ENCODE measurements at regions not wholly inside any gene's neighbourhood (a gene's known extent, or its start where the extent isn't known, plus 50 kb on each side); places are given as distances from the start of the nearest gene placed in this dataset.

DNA sequence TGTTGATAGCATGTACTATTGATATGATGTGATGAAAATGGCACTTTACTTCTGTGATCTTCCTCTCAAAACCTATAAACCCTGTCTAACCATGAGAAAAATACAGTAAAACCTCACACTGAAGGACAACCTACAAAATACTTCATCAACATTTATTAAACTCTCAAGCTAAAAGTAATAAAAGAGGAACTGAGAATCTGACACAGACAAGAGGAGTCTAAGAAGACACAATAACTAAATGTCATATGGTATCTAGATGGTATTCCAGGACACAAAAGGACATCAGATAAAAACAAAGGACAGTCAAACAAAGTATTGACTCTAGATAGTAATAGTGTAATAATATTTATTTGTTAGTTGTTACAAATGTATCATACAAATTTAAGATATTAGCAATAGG lies 655.3 kb downstream of the SH3BGRL start:
- Mint-ChIP-seq H3K9me3 (peaks cover 0 to 12% (median 2%) of the 10 kb centered on the region in 8 donors), H3K27me3 (no peaks in the 10 kb centered on the region), H3K4me3 (no peak overlapping the region), H3K4me1 (no peaks in the 10 kb centered on the region), H3K36me3 (no peaks in the 10 kb centered on the region), H3K27ac (no peak overlapping the region)
- no peaks in the 10 kb centered on the region for H3K9me3 ChIP-seq (ENCODE audit: control insufficient read depth in 1 of 2, low read length in 2 of 2)
- H3K4me1 ChIP-seq (ENCODE audit: insufficient read depth, low read length) = no peaks in the 10 kb centered on the region
- no peak overlapping the region for H3K4me3 ChIP-seq (ENCODE audit: low read length in 2 of 2)
- CTCF ChIA-PET (ENCODE audit: partially characterized antibody) = no interaction called here
- POLR2A ChIA-PET (ENCODE audit: partially characterized antibody) = no interaction called here
- intact Hi-C loops (cut with micrococcal nuclease) = no loop called here
- H3K36me3 ChIP-seq (ENCODE audit: insufficient read depth, low read length) = no peaks in the 10 kb centered on the region
- DNase-seq = no peak
- H3K27ac ChIP-seq (ENCODE audit: low read depth, low read length) = no peak overlapping the region
- H3K27me3 ChIP-seq (ENCODE audit: insufficient read depth, low read length) = no peaks in the 10 kb centered on the region

DNA sequence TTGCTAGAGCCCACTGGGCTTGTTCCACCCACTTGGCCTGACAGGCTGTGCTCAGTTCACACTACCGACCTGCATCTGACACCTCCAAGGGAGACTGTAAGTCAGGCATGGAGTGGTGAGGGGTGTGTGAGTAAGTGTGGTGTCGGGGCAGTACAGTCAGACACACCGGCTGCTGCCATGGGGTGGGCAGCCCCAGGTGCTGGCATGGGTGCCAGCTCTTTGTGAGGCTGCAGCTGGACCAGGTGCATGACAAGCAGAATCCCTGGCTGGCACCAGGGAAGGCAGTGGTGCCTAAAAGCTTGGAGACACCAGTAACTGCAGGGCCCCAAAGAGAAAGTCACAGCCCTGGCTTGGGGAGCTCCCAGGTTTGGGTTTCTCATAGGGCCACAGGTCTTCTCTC lies 665.0 kb downstream of the SH3BGRL start:
- Mint-ChIP-seq H3K36me3 (no peaks in the 10 kb centered on the region), H3K27me3 (no peaks in the 10 kb centered on the region), H3K27ac (no peak overlapping the region), H3K4me1 (no peaks in the 10 kb centered on the region), H3K9me3 (peaks cover 0 to 19% (median 11%) of the 10 kb centered on the region in 8 donors), H3K4me3 (no peak overlapping the region)
- Histone ChIP-seq H3K27ac (ENCODE audit: low read depth, low read length) (no peak overlapping the region), H3K27me3 (ENCODE audit: insufficient read depth, low read length) (no peaks in the 10 kb centered on the region), H3K4me3 (ENCODE audit: low read length in 2 of 2) (no peak overlapping the region), H3K36me3 (ENCODE audit: insufficient read depth, low read length) (no peaks in the 10 kb centered on the region), H3K9me3 (ENCODE audit: control insufficient read depth in 1 of 2, low read length in 2 of 2) (no peaks in the 10 kb centered on the region), H3K4me1 (ENCODE audit: insufficient read depth, low read length) (no peaks in the 10 kb centered on the region)
- no peak for DNase-seq
- intact Hi-C loops (cut with micrococcal nuclease) = no loop called here
- ChIA-PET POLR2A (ENCODE audit: partially characterized antibody) (no interaction called here), CTCF (ENCODE audit: partially characterized antibody) (no interaction called here)

DNA sequence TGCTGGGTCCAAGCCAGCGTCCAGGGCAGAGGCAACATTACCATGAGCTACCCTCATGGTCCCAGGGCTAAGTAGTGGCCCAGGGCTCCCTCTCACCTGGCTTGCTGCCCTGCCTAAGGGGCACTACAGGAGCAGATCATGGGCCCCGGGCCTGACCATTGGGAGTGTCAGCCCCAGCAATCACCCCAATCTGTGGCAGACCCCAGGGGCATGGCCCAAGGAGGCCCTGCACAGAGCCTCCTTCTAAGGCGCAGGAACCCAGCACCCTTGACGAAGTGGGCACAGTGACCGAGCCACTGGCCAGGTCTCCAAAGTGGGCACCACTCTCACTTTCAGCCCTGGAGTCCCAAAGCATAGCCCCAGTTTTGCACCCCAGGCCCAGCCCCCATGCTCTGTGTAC lies 667.1 kb downstream of the SH3BGRL start:
- no peaks in the 10 kb centered on the region for H3K36me3 ChIP-seq (ENCODE audit: insufficient read depth, low read length)
- no peaks in the 10 kb centered on the region for H3K4me1 ChIP-seq (ENCODE audit: insufficient read depth, low read length)
- intact Hi-C loops (cut with micrococcal nuclease) = no loop called here
- POLR2A ChIA-PET (ENCODE audit: partially characterized antibody) = no interaction called here
- H3K36me3 Mint-ChIP-seq = no peaks in the 10 kb centered on the region
- no peaks in the 10 kb centered on the region for H3K27me3 Mint-ChIP-seq
- CTCF ChIA-PET (ENCODE audit: partially characterized antibody) = no interaction called here
- no peak overlapping the region for H3K27ac Mint-ChIP-seq
- no peak for DNase-seq
- no peak overlapping the region for H3K27ac ChIP-seq (ENCODE audit: low read depth, low read length)
- no peaks in the 10 kb centered on the region for H3K9me3 ChIP-seq (ENCODE audit: control insufficient read depth in 1 of 2, low read length in 2 of 2)
- peaks cover 0 to 19% (median 11%) of the 10 kb centered on the region in 8 donors for H3K9me3 Mint-ChIP-seq
- no peaks in the 10 kb centered on the region for H3K27me3 ChIP-seq (ENCODE audit: insufficient read depth, low read length)
- H3K4me3 Mint-ChIP-seq = no peak overlapping the region
- no peak overlapping the region for H3K4me3 ChIP-seq (ENCODE audit: low read length in 2 of 2)
- no peaks in the 10 kb centered on the region for H3K4me1 Mint-ChIP-seq

DNA sequence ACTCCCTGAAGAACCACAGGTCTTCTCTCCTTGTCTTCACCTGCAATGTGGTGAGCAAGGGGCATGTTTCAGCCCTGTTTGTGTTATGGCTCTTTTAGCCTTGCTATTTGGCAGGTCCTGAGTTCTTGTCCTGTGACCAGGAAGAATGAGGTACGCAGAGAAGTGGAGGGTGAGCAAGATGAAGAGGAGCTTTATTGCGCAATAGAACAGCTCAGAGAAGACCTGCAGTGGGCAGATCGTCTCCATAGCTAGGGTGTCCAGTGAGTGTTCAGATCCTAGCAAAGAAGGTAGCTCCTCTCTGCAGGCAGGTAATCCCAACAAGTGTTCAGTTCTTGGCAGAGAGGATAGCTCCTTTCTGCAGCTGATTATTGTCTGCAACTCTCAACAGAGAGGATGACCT lies 672.9 kb downstream of the SH3BGRL start:
- H3K27me3 Mint-ChIP-seq = no peaks in the 10 kb centered on the region
- H3K4me1 Mint-ChIP-seq = no peaks in the 10 kb centered on the region
- ChIA-PET POLR2A (ENCODE audit: partially characterized antibody) (no interaction called here), CTCF (ENCODE audit: partially characterized antibody) (no interaction called here)
- Histone ChIP-seq H3K27me3 (ENCODE audit: insufficient read depth, low read length) (no peaks in the 10 kb centered on the region), H3K36me3 (ENCODE audit: insufficient read depth, low read length) (no peaks in the 10 kb centered on the region), H3K4me3 (ENCODE audit: low read length in 2 of 2) (no peak overlapping the region), H3K9me3 (ENCODE audit: control insufficient read depth in 1 of 2, low read length in 2 of 2) (no peaks in the 10 kb centered on the region), H3K4me1 (ENCODE audit: insufficient read depth, low read length) (no peaks in the 10 kb centered on the region), H3K27ac (ENCODE audit: low read depth, low read length) (no peak overlapping the region)
- H3K4me3 Mint-ChIP-seq = no peak overlapping the region
- H3K9me3 Mint-ChIP-seq = peaks cover 0 to 12% (median 7%) of the 10 kb centered on the region in 8 donors
- intact Hi-C loops (cut with micrococcal nuclease) = no loop called here
- DNase-seq = no peak
- no peaks in the 10 kb centered on the region for H3K36me3 Mint-ChIP-seq
- H3K27ac Mint-ChIP-seq = no peak overlapping the region

DNA sequence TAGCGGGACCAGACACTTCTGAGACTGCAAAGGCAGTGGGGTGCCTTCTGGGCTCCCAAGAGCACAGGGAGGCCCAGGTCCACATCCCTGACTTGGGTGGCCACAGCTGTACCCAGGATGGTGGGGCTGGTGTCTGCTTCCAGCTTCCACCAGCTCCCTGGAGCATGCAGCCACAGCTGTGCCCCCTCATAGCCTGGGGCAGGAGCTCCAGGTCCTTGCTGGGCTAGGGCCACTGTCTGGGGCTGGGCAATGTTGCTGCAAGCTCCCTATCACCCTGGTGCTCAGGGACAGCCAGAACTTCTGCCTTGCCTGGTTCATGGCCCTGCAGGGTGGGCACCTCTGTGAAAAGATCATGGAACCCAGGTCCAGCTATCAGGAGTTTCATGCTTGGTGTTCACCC lies 673.9 kb downstream of the SH3BGRL start:
- no peak overlapping the region for H3K4me3 ChIP-seq (ENCODE audit: low read length in 2 of 2)
- H3K27ac ChIP-seq (ENCODE audit: low read depth, low read length) = no peak overlapping the region
- POLR2A ChIA-PET (ENCODE audit: partially characterized antibody) = no interaction called here
- no peaks in the 10 kb centered on the region for H3K36me3 ChIP-seq (ENCODE audit: insufficient read depth, low read length)
- DNase-seq = no peak
- no peaks in the 10 kb centered on the region for H3K9me3 ChIP-seq (ENCODE audit: control insufficient read depth in 1 of 2, low read length in 2 of 2)
- no peaks in the 10 kb centered on the region for H3K27me3 Mint-ChIP-seq
- CTCF ChIA-PET (ENCODE audit: partially characterized antibody) = no interaction called here
- peaks cover 0 to 11% (median 3%) of the 10 kb centered on the region in 8 donors for H3K9me3 Mint-ChIP-seq
- H3K36me3 Mint-ChIP-seq = no peaks in the 10 kb centered on the region
- H3K4me1 Mint-ChIP-seq = no peaks in the 10 kb centered on the region
- no peak overlapping the region for H3K27ac Mint-ChIP-seq
- intact Hi-C loops (cut with micrococcal nuclease) = no loop called here
- H3K27me3 ChIP-seq (ENCODE audit: insufficient read depth, low read length) = no peaks in the 10 kb centered on the region
- no peak overlapping the region for H3K4me3 Mint-ChIP-seq
- H3K4me1 ChIP-seq (ENCODE audit: insufficient read depth, low read length) = no peaks in the 10 kb centered on the region

DNA sequence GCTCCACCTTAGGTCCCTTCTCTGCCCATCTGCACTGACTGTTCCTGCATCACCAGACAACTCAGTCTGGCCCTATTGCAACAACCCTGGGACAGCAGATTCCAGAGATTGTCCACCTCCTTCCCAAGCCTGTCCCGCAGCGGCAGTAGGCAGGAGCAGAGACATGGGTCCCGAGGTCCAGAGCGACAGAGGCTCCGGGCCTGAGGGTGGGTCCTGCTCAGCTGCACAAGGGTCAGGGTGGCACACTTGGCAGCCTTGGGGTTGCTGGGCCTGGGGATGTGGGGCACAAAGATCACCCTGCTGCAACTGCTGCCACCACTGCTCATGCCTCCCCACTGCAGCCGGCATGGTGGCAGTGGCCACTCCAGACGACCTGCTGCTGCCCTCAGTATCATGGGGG lies 674.5 kb downstream of the SH3BGRL start:
- CTCF ChIA-PET (ENCODE audit: partially characterized antibody) = no interaction called here
- intact Hi-C loops (cut with micrococcal nuclease) = no loop called here
- H3K36me3 ChIP-seq (ENCODE audit: insufficient read depth, low read length) = no peaks in the 10 kb centered on the region
- DNase-seq = no peak
- H3K36me3 Mint-ChIP-seq = no peaks in the 10 kb centered on the region
- no peaks in the 10 kb centered on the region for H3K9me3 ChIP-seq (ENCODE audit: control insufficient read depth in 1 of 2, low read length in 2 of 2)
- H3K4me1 ChIP-seq (ENCODE audit: insufficient read depth, low read length) = no peaks in the 10 kb centered on the region
- no peaks in the 10 kb centered on the region for H3K27me3 Mint-ChIP-seq
- no peaks in the 10 kb centered on the region for H3K27me3 ChIP-seq (ENCODE audit: insufficient read depth, low read length)
- H3K27ac ChIP-seq (ENCODE audit: low read depth, low read length) = no peak overlapping the region
- no peak overlapping the region for H3K4me3 Mint-ChIP-seq
- no peak overlapping the region for H3K27ac Mint-ChIP-seq
- POLR2A ChIA-PET (ENCODE audit: partially characterized antibody) = no interaction called here
- peaks cover 0 to 11% (median 0%) of the 10 kb centered on the region in 8 donors for H3K9me3 Mint-ChIP-seq
- H3K4me3 ChIP-seq (ENCODE audit: low read length in 2 of 2) = no peak overlapping the region
- no peaks in the 10 kb centered on the region for H3K4me1 Mint-ChIP-seq

DNA sequence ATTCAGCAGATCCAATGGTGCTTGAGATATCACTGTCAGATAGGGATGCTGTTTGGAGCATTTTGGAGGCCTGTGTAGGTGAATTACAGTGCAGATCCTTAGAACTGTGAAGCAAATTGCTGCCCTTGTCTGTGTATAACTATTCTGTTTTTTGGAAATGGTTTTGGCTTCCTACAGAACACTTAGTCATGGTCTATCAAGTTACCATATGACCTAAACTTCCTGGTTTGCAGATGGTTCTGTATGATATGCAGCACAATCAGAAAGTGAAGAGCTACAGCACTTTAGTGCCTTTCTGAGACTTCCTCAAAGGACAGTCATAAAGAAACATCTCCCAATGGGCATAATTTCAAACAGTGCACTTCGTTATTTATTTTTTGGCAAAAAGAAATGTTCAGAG lies 688.6 kb downstream of the SH3BGRL start:
- no peaks in the 10 kb centered on the region for H3K36me3 Mint-ChIP-seq
- Histone ChIP-seq H3K27me3 (ENCODE audit: insufficient read depth, low read length) (no peaks in the 10 kb centered on the region), H3K9me3 (ENCODE audit: control insufficient read depth in 1 of 2, low read length in 2 of 2) (no peaks in the 10 kb centered on the region), H3K4me1 (ENCODE audit: insufficient read depth, low read length) (no peaks in the 10 kb centered on the region), H3K4me3 (ENCODE audit: low read length in 2 of 2) (no peak overlapping the region), H3K36me3 (ENCODE audit: insufficient read depth, low read length) (no peaks in the 10 kb centered on the region), H3K27ac (ENCODE audit: low read depth, low read length) (no peak overlapping the region)
- H3K27me3 Mint-ChIP-seq = no peaks in the 10 kb centered on the region
- no peak for DNase-seq
- no peaks in the 10 kb centered on the region for H3K4me1 Mint-ChIP-seq
- CTCF ChIA-PET (ENCODE audit: partially characterized antibody) = no interaction called here
- no peaks in the 10 kb centered on the region for H3K9me3 Mint-ChIP-seq
- POLR2A ChIA-PET (ENCODE audit: partially characterized antibody) = no interaction called here
- intact Hi-C loops (cut with micrococcal nuclease) = no loop called here
- no peak overlapping the region for H3K4me3 Mint-ChIP-seq
- H3K27ac Mint-ChIP-seq = no peak overlapping the region

DNA sequence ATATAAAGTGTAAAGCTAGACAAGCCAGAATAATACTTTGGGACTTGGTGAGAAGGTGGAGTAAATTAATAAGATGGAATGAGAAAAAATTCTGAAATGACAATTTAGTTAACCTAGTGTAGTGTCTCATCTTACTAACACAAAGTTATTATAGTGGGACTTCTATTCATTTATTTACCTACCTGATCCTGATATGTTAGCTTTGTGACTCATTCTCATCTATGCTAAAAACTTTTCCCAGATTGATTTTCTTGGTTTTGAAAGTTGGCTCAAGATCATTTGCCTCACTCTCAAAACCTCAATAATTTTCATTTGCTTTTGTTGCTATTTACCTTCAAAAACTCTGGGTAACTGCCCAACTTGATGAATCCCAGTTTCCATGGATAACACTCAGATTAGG lies 698.6 kb downstream of the SH3BGRL start:
- ChIA-PET CTCF (ENCODE audit: partially characterized antibody) (interaction anchor here (0.7 kb wide), 1 partner anchor 333 kb away, joined by 3 read pairs; no protein-coding TSS in a partner anchor), POLR2A (ENCODE audit: partially characterized antibody) (no interaction called here)

More for the DNA sequence above, 698.6 kb downstream of the SH3BGRL start:
- no peaks in the 10 kb centered on the region for H3K9me3 Mint-ChIP-seq
- no peaks in the 10 kb centered on the region for H3K27me3 Mint-ChIP-seq
- no peak overlapping the region for H3K27ac Mint-ChIP-seq
- intact Hi-C loops (cut with micrococcal nuclease) = no loop called here
- Histone ChIP-seq H3K4me1 (ENCODE audit: insufficient read depth, low read length) (no peaks in the 10 kb centered on the region), H3K27me3 (ENCODE audit: insufficient read depth, low read length) (no peaks in the 10 kb centered on the region), H3K36me3 (ENCODE audit: insufficient read depth, low read length) (no peaks in the 10 kb centered on the region), H3K4me3 (ENCODE audit: low read length in 2 of 2) (no peak overlapping the region), H3K9me3 (ENCODE audit: control insufficient read depth in 1 of 2, low read length in 2 of 2) (no peaks in the 10 kb centered on the region), H3K27ac (ENCODE audit: low read depth, low read length) (no peak overlapping the region)
- DNase-seq = no peak
- H3K36me3 Mint-ChIP-seq = no peaks in the 10 kb centered on the region
- H3K4me3 Mint-ChIP-seq = no peak overlapping the region
- no peaks in the 10 kb centered on the region for H3K4me1 Mint-ChIP-seq
